Upper lobe of right lung (tissue), 1 donor: ENCODE measurements at regions not wholly inside any gene's neighbourhood (a gene's known extent, or its start where the extent isn't known, plus 50 kb on each side); places are given as distances from the start of the nearest gene placed in this dataset.
A peak's percentile ranks its signal among the peaks of the same experiment; 100 is the strongest.
"Not testable (repeated sequence)": the region's sequence is repeated elsewhere in the genome, so short reads cannot be mapped to it uniquely, and the experiment has no call there.

ENCODE experiments used
- ATAC-seq: fragments of 200-7000 bp; cut with Tn5 transposase; one replicate; pipeline ENCODE4 v1.9.1; 2020; ENCODE audit warnings: mild to moderate bottlenecking, moderate library complexity
- DNase-seq: peaks from one replicate; pipeline ENCODE4 v3.0.0-alpha.2; 2020
- H3K27ac ChIP-seq: fragments of 200-600 bp; one replicate; pipeline ENCODE4 v1.8.0; 2022
- H3K27me3 ChIP-seq: fragments of 200-600 bp; one replicate; pipeline ENCODE4 v1.8.0; 2022; ENCODE audit warnings: mild to moderate bottlenecking
- H3K36me3 ChIP-seq: fragments of 200-600 bp; one replicate; pipeline ENCODE4 v1.8.0; 2022
- H3K4me1 ChIP-seq: fragments of 200-600 bp; one replicate; pipeline ENCODE4 v1.8.0; 2022
- H3K4me3 ChIP-seq: fragments of 200-600 bp; one replicate; pipeline ENCODE4 v1.8.0; 2022; ENCODE audit warnings: mild to moderate bottlenecking
- H3K9me3 ChIP-seq: fragments of 200-600 bp; one replicate; pipeline ENCODE4 v1.8.0; 2022
- CTCF ChIP-seq: fragments of 200-600 bp; IDR thresholded peaks from one replicate; pipeline ENCODE4 v1.8.0; 2022; ENCODE audit warnings: antibody characterized with exemption
- intact Hi-C: fragments of 100-400 bp; cut with DNase I; formaldehyde crosslinking; loops from one replicate; pipeline ENCODE4 v1.11.0; 2022
- donor health status: DM: no; HTN: yes; CAD: no; lungs with severe emphysema.

GRCh38 chr7:38331853-38332595 lies 58.6 kb upstream of the TARP start:
- H3K36me3 ChIP-seq, H3K27ac ChIP-seq, H3K27me3 ChIP-seq, intact Hi-C loops, H3K4me3 ChIP-seq, ATAC-seq, DNase-seq, H3K4me1 ChIP-seq, H3K9me3 ChIP-seq: not testable (repeated sequence)

- intact Hi-C loops: no loop called here
- ATAC-seq: peak; percentile 32
These were observed 57.6 kb upstream of the TARP start for GRCh38 chr7:38330861-38331621.

GRCh38 chr7:38330039-38330438 lies 56.6 kb upstream of the TARP start:
- H3K27me3 ChIP-seq: no peaks in the 10 kb centered on the region
- DNase-seq (no peak), ATAC-seq (no peak)
- H3K36me3 ChIP-seq: no peaks in the 10 kb centered on the region
- H3K4me3 ChIP-seq: no peak overlapping the region
- TF ChIP-seq CTCF: no peak
- H3K27ac ChIP-seq: no peak overlapping the region
- intact Hi-C loops: no loop called here
- no peaks in the 10 kb centered on the region for H3K9me3 ChIP-seq
- H3K4me1 ChIP-seq: no peaks in the 10 kb centered on the region

More at GRCh38 chr7:38330861-38331621, 57.6 kb upstream of the TARP start:
- H3K36me3 ChIP-seq: no peaks in the 10 kb centered on the region
- no peaks in the 10 kb centered on the region for H3K9me3 ChIP-seq
- no peaks in the 10 kb centered on the region for H3K4me1 ChIP-seq
- no peaks in the 10 kb centered on the region for H3K27me3 ChIP-seq
- TF ChIP-seq CTCF: no peak
- H3K4me3 ChIP-seq: no peak overlapping the region
- no peak for DNase-seq
- no peak overlapping the region for H3K27ac ChIP-seq

- DNase-seq: no peak
- no peak for ATAC-seq
- no peak overlapping the region for H3K27ac ChIP-seq
- no peaks in the 10 kb centered on the region for H3K4me1 ChIP-seq
- no peak for TF ChIP-seq CTCF
- H3K36me3 ChIP-seq: no peaks in the 10 kb centered on the region
- no peaks in the 10 kb centered on the region for H3K9me3 ChIP-seq
- no peak overlapping the region for H3K4me3 ChIP-seq
- intact Hi-C loops: no loop called here
- H3K27me3 ChIP-seq: no peaks in the 10 kb centered on the region
These were observed 55.9 kb upstream of the TARP start for GRCh38 chr7:38329340-38329739.

- intact Hi-C loops: no loop called here
- Histone ChIP-seq H3K36me3 (no peaks in the 10 kb centered on the region), H3K27me3 (no peaks in the 10 kb centered on the region), H3K9me3 (no peaks in the 10 kb centered on the region), H3K4me3 (no peak overlapping the region), H3K27ac (no peak overlapping the region), H3K4me1 (no peaks in the 10 kb centered on the region)
- no peak for TF ChIP-seq CTCF
- ATAC-seq (no peak), DNase-seq (no peak)
These were observed 55.4 kb upstream of the TARP start for GRCh38 chr7:38328814-38329213.

- H3K36me3 ChIP-seq: no peaks in the 10 kb centered on the region
- TF ChIP-seq CTCF: no peak
These were observed 54.2 kb upstream of the TARP start for GRCh38 chr7:38327637-38328036.

More at GRCh38 chr7:38327637-38328036, 54.2 kb upstream of the TARP start:
- Histone ChIP-seq H3K27me3 (no peaks in the 10 kb centered on the region), H3K9me3 (no peaks in the 10 kb centered on the region), H3K27ac (no peak overlapping the region), H3K4me1 (no peaks in the 10 kb centered on the region), H3K4me3 (no peak overlapping the region)
- DNase-seq (no peak), ATAC-seq (no peak)
- intact Hi-C loops: no loop called here
